ENCODE measurements at regions not wholly inside any gene's neighbourhood (a gene's known extent, or its start where the extent isn't known, plus 50 kb on each side); places are given as distances from the start of the nearest gene placed in this dataset.
A peak's percentile ranks its signal among the peaks of the same experiment; 100 is the strongest.

DNA sequence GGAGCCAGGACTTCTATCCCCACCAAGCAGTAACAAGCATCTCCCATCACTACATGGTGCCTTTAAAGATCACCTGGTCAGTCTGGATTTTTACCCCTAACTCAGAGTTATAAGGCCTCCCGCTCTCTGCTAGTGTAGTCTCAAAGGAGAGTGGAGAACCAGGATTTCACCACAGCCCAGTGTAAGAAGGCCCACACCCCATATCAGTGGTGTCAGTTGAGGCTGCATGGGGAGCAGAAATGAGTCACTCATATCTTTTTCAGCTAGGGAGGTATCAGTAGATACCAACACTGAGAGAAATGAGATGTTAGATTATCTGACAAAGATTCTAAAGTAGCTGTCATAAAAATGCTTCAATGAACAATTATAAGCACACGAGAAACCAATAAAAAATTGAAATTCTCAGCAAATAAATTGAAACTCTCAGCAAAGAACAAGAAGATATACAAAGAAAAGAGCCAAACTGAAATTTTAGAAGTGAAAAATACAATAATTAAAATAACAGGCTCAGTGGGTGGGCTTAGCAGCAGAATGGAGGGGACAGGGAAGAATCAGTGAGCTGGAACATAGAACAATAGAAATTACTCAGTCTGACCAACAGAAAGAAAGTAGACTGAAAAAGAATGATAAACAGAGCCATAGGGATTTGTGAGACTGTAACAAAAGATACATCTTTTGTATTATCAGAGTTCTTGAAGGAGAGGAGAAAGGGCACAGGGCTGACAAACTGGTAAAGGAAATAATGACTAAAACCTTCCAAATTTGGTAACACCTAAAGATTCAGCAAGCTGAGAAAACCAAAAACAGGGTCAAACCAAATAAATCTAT is 257.7 kb downstream of the ANAPC1 start:
- peak; percentile 2 for DNase-seq

- DNase-seq, result no peak
Observed at GRCh38 chr2:111626865-111627163, 257.2 kb downstream of the ANAPC1 start.

DNA sequence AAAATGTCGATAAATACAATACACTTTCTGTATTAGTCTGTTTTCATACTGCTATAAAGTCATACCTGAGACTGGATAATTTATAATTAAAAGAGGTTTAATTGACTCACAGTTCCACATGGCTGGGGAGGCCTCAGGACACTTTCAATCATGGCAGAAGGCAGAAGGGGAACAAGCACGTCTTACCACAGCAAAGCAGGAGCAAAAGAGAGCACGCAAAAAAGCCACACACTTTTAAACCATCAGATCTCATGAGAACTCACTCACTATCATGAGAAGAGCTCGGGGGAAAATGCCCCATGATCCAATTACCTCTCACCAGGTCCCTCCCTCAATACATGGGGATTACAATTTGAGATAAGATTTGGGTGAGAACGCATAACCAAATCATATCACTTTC is 256.7 kb downstream of the ANAPC1 start:
- DNase-seq, result no peak

- no peak for DNase-seq
Observed at GRCh38 chr2:111628221-111628620, 255.8 kb downstream of the ANAPC1 start.

GRCh38 chr2:111629983-111630382 is 254.0 kb downstream of the ANAPC1 start:
- no peak for DNase-seq

DNA sequence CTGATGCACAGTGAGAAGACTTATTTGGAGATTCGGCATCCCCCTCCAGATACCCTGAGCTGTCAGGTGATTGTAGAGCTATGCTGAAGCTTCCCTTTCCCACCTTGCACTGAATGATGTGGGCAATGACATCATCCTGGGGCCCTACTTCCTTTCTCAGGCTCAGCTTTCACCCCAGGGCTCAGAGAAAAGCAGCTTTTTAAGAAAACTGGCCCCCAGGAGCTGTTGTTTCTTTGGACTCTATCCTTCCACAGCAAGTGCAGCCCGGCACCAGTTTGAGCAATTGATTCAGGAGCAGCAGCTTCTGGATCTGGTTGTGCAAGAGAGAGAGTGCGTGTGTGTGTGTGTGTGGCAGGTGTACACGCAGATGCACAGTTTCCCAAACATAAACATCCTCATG is 251.3 kb downstream of the ANAPC1 start:
- DNase-seq, result no peak

GRCh38 chr2:111633189-111633588 is 250.8 kb downstream of the ANAPC1 start:
- no peak for DNase-seq

DNA sequence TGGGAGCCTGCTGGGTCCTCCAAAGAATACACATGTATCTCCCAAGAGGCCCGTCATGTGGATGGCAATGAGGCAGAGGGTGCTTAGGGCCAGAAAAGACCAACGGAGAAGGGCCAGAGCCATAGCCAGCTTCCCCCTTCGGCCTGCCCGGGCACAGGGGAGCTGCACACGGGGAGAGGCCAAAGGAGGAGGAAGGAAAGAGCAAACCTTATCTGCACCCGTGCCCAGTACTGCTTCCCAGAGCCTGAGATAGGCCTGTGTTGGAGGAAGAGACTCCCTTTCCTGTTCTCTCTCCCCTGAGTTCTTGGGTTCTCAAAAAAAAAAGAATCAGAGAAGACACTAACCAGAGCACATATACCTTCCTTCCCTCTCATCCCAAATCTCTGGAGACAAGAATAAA is 250.3 kb downstream of the ANAPC1 start:
- no peak for DNase-seq

- DNase-seq, result no peak
Observed at GRCh38 chr2:111634050-111634794, 249.8 kb downstream of the ANAPC1 start.

GRCh38 chr2:111634995-111635538 is 248.9 kb downstream of the ANAPC1 start:
- DNase-seq, result peak; percentile 54

GRCh38 chr2:111636905-111637304 is 247.1 kb downstream of the ANAPC1 start:
- DNase-seq, result no peak

- no peak for DNase-seq
Observed at GRCh38 chr2:111638274-111638877, 245.6 kb downstream of the ANAPC1 start.

GRCh38 chr2:111640480-111640879 is 243.5 kb downstream of the ANAPC1 start:
- DNase-seq, result no peak

DNA sequence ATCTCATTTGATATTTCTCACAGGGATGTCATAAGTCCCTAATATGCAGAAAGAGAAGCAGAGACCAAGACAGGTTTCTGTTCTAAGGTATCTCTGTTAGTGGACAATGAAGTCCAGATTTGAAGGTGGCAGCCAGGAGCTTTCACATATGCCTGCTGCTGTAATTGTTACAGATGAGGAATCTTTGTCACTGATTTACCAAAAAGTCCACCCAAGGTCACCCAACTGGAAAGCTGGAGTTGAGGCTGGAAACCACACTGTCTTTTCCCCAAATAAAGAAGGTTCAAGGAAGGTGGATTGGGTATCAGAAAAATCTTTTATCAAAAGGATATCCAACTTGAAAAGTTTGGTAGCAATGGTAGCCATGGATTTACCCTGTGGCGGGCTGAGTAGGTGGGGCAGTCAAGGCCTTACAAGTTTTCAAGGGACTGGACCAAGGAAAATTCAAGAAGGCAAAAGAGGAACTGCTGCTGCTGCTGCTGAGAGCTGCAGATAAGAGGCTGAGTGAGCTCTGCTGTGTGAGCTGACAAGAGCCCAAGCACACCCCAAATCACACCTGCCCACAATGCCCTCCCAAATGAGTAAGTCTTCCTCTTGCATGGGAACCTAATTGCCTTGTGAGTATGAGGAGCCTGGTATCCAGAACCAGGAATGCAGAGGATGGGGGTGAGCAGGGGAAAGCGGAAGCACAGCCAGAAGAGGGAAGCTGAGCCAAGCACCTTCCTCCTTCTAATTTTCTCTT is 241.2 kb downstream of the ANAPC1 start:
- DNase-seq, result no peak

- DNase-seq, result no peak
Observed at GRCh38 chr2:111643759-111644158, 240.2 kb downstream of the ANAPC1 start.

GRCh38 chr2:111647359-111647758 is 236.6 kb downstream of the ANAPC1 start:
- no peak for DNase-seq

DNA sequence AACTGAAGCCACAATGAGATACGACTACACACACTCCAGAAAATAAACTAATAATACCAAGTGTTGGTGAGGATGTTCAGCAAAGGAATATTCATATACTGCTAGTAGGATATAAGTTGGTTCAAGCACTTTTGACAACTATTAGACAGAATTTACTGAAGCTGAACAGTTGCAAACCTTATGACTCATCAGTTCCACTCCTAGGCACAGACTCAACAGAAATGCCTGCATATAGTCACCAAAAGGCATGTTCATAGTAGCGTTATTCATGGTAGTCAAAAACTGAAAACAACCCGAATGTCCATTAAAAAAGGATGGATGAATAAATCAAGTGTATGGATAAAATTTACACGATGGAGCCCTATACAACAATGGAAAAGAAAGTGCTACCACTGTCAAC is 232.0 kb downstream of the ANAPC1 start:
- no peak for DNase-seq

GRCh38 chr2:111652681-111653080 is 231.3 kb downstream of the ANAPC1 start:
- DNase-seq, result no peak

GRCh38 chr2:111653103-111653624 is 230.8 kb downstream of the ANAPC1 start:
- DNase-seq, result no peak

DNA sequence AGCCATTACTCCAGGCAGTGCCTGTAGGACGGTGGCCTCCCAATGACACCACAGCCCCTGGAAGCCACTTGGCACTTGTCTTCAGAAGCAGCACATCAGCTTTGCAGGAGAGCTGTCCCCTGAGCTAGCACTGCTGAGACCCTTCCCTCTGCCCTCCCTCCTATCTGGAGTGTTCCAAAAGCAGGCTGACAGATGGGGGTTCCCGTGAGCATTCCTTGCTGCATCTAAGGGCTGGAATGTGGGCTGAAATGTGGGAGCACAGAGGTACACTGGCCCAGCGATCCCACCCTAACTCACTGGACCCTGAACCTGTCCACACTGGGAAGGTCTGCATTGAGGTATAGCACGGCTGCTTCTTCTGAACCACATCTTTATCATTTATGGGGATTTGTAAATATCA is 230.1 kb downstream of the ANAPC1 start:
- DNase-seq, result no peak

GRCh38 chr2:111654829-111655228 is 229.2 kb downstream of the ANAPC1 start:
- DNase-seq, result no peak

GRCh38 chr2:111656436-111656835 is 227.6 kb downstream of the ANAPC1 start:
- no peak for DNase-seq

DNA sequence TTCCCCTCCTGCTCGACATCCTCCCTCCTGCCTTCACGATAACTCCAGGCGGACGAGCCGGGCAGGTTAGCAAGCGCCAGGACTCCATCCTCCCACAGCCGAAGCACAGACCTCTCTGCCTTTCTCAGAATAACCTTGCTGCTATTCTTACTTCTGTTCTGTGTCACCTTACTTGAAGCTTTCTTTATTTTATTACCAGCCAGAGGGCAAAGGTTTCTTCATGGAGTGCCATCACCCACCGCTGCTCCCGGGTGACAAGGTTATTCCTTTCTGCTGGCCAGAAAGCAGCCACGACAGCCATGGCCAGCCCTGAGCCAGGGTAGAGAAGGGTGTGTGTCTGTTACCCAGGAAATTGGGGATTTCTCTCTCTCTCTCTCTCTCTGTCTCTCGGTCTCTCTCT is 227.1 kb downstream of the ANAPC1 start:
- DNase-seq, result no peak

Data from fibroblast of skin of back (primary cell).